ENCODE measurements at regions not wholly inside any gene's neighbourhood (a gene's known extent, or its start where the extent isn't known, plus 50 kb on each side); places are given as distances from the start of the nearest gene placed in this dataset.

- no peaks in the 10 kb centered on the region for H3K9me3 ChIP-seq
- intact Hi-C loops (cut with DNase I, micrococcal nuclease), result no loop called here
- no peak for DNase-seq
- H3K4me1 ChIP-seq (ENCODE audit: low read depth), result no peaks in the 10 kb centered on the region
- TF ChIP-seq CTCF (IDR thresholded peaks at IDR 0.05), result no peak
- ATAC-seq, result no peak
- H3K36me3 ChIP-seq (ENCODE audit: low read depth), result no peaks in the 10 kb centered on the region
- H3K4me3 ChIP-seq, result no peak overlapping the region
Measured at GRCh38 chr7:52074912-52075311, 758.3 kb upstream of the COBL start.

GRCh38 chr7:52074071-52074470, 757.5 kb upstream of the COBL start:
- ATAC-seq (no peak), DNase-seq (no peak)
- H3K9me3 ChIP-seq, result no peaks in the 10 kb centered on the region
- H3K4me1 ChIP-seq (ENCODE audit: low read depth), result no peaks in the 10 kb centered on the region
- no peaks in the 10 kb centered on the region for H3K36me3 ChIP-seq (ENCODE audit: low read depth)
- TF ChIP-seq CTCF (IDR thresholded peaks at IDR 0.05), result no peak
- intact Hi-C loops (cut with DNase I, micrococcal nuclease), result no loop called here
- no peak overlapping the region for H3K4me3 ChIP-seq

- no peak overlapping the region for H3K4me3 ChIP-seq
- H3K9me3 ChIP-seq, result no peaks in the 10 kb centered on the region
- H3K4me1 ChIP-seq (ENCODE audit: low read depth), result no peaks in the 10 kb centered on the region
- no peak for TF ChIP-seq CTCF (IDR thresholded peaks at IDR 0.05)
- no peaks in the 10 kb centered on the region for H3K36me3 ChIP-seq (ENCODE audit: low read depth)
- ATAC-seq, result no peak
- intact Hi-C loops (cut with DNase I, micrococcal nuclease), result no loop called here
- no peak for DNase-seq
Measured at GRCh38 chr7:52071744-52072143, 755.1 kb upstream of the COBL start.

- no peak for DNase-seq
- no peak for TF ChIP-seq CTCF (IDR thresholded peaks at IDR 0.05)
- Histone ChIP-seq H3K36me3 (ENCODE audit: low read depth) (no peaks in the 10 kb centered on the region), H3K4me1 (ENCODE audit: low read depth) (no peaks in the 10 kb centered on the region), H3K9me3 (no peaks in the 10 kb centered on the region), H3K4me3 (no peak overlapping the region)
- no peak for ATAC-seq
- intact Hi-C loops (cut with DNase I, micrococcal nuclease), result no loop called here
Measured at GRCh38 chr7:52064493-52064892, 747.9 kb upstream of the COBL start.

- no peak for ATAC-seq
- intact Hi-C loops (cut with DNase I, micrococcal nuclease), result no loop called here
- no peak for DNase-seq
- no peaks in the 10 kb centered on the region for H3K9me3 ChIP-seq
- no peaks in the 10 kb centered on the region for H3K4me1 ChIP-seq (ENCODE audit: low read depth)
- no peak for TF ChIP-seq CTCF (IDR thresholded peaks at IDR 0.05)
- H3K4me3 ChIP-seq, result no peak overlapping the region
- H3K36me3 ChIP-seq (ENCODE audit: low read depth), result no peaks in the 10 kb centered on the region
Measured at GRCh38 chr7:52061666-52062065, 745.1 kb upstream of the COBL start.

GRCh38 chr7:52053525-52053924, 736.9 kb upstream of the COBL start:
- TF ChIP-seq CTCF (IDR thresholded peaks at IDR 0.05), result no peak
- intact Hi-C loops (cut with DNase I, micrococcal nuclease), result no loop called here

More at GRCh38 chr7:52053525-52053924, 736.9 kb upstream of the COBL start:
- no peaks in the 10 kb centered on the region for H3K9me3 ChIP-seq
- ATAC-seq (no peak), DNase-seq (no peak)
- no peak overlapping the region for H3K4me3 ChIP-seq
- no peaks in the 10 kb centered on the region for H3K36me3 ChIP-seq (ENCODE audit: low read depth)
- no peaks in the 10 kb centered on the region for H3K4me1 ChIP-seq (ENCODE audit: low read depth)
